ENCODE measurements at regions not wholly inside any gene's neighbourhood (a gene's known extent, or its start where the extent isn't known, plus 50 kb on each side); places are given as distances from the start of the nearest gene placed in this dataset.

DNA sequence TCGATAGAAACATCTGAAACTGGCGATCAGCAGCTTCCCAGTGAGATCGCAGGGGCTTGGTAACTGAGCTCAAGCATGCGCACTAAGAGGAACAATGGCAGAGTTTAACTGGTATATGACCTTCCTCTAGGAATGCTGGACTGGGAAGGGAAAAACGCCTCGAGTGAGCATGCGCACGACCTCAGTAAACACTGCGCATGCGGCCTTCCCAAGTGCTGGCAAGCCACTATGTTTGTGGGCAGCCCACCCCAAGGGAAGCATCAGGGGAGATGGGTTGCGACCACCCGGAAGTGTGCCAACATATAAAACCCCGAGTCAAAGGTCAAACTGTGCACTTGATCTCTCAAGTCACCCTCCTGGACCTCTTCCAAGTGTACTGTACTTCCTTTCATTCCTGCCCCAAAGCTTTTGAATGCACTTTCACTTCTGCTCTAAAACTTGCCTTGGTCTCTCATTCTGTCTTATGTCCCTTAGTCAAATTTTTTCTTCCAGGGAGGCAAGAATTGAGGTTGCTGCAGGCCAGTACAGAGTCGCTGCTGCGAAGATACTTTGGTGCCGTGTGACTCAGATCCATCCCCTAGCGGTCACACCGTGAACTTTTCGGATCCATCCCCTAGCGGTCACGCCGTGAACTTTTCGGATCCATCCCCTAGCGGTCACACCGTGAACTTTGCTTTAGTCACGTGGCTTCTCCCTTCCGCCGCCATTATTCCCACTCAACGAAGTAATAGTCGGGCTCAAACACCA lies 243.3 kb downstream of the FAM43A start:
- DNase-seq (ENCODE audit: low read depth in 2 of 2) = no peak

DNA sequence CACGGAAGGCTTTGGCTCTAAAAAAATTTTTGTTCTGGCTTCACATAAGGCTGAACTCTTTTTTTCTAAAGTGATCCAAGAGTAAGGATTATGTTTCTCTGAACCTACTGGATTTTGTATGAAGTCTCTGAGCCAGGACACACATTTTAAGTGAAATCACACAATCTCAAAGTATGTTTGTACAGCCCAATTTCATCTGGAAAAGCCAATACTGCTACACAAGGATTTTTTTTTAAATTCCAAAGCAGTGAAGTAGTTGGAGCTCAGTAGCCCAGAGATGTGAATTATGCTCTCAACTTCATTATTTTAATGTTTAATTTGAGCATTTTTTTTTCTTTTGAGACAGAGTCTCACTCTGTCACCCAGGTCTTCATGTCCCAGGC lies 243.9 kb downstream of the FAM43A start:
- DNase-seq (ENCODE audit: low read depth in 2 of 2) = no peak

DNA sequence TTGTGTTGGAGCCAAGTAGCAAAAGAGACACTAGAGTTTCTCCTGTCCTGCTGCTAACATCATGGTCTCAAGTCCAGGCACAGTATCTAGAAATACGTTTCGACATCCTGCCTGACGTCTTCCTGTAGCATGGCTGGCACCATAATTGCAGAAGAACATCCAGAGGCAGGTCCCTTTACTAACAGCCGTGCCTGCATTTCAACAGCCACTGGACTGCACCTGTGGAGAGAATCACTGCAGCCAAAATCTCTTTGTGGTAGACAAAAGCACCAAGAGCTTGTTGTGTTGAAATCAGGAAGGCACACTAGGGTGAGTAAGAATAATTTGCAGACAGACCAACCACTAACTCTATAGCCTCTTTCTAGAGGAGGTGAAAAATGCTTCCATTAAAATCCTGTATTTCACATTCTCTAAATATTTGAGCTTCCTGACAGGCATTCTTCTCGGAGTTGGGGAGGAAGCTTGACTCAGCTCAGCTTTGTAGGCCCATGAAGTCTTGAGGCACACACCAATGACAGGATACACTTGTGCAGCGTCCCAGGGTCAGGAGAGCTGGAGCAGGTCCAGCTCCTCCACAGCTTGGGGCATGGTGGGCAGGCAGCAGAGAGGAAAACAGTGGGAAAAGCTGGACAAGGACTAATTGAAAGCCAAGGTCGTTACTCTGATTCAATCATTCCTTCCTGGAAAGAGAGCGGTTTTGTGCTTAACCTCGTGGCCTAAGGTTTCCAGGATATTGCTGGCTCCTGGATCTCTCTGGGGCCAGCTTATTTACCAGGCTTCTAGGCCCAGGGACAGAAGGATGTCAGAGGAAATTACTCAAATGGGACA lies 244.9 kb downstream of the FAM43A start:
- no peak for DNase-seq (ENCODE audit: low read depth in 2 of 2)

DNA sequence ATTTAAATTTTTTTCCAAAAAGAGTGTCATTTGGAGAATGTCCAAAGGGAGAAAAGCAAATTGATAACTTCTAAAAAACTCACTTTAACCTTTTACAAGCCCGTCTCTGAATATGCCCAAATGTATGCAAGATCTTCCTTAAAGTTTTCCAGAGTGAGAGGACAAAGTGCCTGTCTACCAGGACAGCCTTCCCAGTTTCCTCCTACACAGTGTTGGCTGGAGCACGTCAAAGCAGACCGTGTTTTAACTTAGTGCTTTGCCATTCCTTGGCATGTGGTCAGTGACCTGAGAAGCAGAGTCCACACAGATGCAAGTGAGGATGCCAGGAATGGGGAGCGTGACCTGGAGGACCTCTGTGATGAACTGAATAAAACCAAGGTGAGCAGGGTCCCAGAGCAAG lies 245.7 kb downstream of the FAM43A start:
- DNase-seq (ENCODE audit: low read depth in 2 of 2) = no peak

DNA sequence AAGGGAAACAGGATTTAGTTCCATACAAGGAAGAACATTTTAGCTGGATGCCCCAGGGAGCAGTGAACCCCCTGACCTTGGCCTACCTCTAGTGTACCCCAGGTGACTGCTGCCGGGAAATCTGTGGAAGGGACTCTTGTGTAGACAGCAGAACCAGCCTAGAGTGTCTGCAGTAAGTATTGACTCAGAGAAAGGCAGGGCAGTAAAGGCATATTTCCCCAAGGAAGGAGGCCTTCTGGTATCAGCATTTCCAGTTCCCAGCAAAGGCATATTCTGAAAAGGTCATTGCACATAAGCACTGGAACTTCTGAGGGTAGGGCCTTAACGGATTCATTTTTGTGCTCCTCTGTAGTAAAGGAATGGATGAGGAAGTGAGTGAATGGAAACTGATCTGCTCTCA lies 246.2 kb downstream of the FAM43A start:
- DNase-seq (ENCODE audit: low read depth in 2 of 2) = no peak

DNA sequence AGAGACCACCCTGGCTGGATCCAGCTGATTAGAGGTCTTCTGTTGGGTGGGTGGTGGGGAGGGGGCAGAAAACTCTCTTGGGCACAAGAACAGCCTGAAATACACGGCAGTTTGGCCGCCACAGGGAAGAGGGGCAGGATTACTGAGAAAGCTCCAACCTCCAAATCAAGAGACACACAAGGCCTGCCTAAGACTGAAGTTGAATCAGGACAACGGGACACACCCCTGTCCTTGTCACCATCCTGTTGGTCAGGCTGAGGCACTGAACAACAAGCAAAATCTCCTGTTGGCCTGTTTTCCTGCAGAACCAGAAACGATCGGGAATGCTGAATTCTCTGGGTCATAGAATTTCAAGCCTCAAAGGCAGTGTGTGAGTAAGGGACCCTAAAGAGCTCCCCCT lies 247.8 kb downstream of the FAM43A start:
- no peak for DNase-seq (ENCODE audit: low read depth in 2 of 2)

DNA sequence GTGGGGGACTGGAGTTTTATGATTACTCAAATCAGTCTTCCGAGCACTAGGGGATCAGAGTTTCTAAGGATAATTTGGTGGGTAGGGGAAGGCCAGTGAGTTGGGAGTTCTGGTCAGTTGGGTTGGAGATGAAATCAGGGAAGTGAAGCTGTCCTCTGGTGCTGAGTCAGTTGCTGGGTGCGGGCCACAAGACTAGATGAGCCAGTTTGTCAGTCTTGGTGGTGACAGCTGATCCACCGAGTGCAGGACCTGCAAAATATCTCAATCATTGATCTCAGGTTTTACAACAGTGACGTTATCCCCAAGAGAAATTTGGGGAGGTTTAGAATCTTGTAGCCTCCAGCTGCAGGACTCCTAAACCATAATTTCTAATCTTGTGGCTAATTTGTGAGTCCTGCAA lies 249.4 kb downstream of the FAM43A start:
- DNase-seq (ENCODE audit: low read depth in 2 of 2) = no peak

DNA sequence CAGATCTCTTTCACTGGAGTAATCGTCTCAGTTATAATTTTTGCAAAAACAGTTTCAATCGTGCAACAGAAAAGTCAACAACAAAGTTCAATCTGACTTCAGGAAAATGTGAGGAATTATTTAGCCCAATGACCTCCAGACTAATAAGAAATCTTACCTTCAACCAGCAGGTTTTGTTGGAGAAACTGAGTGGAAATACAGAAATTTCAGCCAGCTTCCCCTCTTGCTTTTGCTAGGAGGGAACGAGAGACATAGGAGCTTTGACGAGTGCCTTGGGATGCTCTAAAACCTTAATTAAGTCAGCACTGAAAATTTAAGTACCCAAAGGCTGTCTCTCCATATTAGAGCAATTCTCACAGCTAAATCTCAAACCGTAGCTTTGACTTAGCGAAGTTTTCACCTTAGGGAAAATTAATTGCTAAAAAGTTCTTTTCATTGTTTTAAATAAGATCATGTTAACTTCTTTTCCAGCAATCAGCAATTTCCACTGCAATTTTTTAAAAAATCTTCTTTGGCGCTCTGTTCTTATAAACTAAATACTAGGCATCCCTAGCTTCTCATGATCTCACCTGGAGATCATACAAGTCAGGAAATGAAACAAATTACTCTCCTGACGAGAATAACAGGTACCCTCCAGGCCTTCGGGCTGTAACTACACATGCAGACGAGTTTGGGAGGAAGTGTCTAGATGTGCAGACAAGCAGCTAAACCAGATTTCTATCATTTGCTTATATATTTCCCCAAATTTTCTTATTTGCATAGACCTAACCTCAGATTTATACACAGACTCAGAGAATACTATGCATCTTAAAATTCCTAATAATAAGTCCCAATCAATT lies 250.2 kb downstream of the FAM43A start:
- no peak for DNase-seq (ENCODE audit: low read depth in 2 of 2)

DNA sequence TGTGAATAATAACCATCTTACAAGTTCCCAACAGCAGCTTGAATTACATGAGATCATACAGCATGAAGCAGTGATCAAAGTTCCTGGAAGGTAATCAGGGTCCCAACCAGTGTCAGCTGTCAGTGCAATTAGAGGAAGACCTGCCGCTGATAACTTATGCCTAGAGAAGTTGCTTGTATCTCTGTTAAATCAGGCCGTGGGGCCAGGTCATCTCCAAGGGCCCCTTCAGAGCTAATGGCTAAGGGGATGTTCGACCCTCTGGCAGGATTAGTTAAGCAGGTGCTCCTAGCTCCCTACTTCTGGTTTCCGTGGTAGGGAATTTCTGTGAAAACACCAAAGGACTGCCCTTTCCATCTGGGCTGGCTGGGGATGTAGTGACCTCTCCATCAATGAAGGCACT lies 251.0 kb downstream of the FAM43A start:
- no peak for DNase-seq (ENCODE audit: low read depth in 2 of 2)

DNA sequence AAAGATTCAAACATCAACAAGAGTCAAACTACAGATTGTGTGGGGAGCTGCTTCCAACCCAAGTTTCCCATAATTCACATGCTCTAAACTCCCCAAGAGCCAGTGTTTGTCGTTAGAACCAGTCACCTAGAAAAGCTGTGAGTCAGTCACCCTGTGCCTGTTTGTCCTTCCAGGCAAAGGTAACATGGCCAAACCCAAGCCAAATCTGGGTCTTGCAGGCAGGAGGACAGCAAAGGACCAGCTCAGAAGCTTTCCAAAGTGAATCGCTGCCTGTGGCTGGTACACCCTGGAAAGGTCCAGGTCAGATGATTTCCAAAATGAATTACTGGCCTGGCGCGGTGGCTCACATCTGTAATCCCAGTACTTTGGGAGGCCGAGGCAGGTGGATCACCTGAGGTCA lies 251.5 kb downstream of the FAM43A start:
- DNase-seq (ENCODE audit: low read depth in 2 of 2) = no peak

DNA sequence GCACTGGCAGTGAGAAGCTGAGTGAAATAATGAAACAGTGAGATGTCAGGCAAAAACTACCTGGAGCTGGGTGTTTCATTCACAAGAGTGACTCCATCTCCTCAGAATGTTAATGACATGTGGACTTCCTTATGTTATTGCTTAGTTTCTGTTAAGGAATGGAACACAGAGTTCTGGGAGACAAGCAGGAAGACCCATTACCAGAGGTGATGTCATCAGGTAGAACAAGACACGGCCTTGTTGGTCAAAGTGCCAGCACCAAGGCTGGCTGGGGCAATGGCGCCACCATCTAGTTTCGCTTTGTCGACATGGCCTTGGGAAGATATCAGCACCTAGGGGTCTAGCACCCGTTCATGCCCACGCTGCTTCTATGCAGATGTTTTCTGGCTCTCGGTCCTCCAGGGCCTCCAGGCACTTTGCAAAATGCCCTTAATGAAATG lies 252.2 kb downstream of the FAM43A start:
- DNase-seq (ENCODE audit: low read depth in 2 of 2) = no peak

DNA sequence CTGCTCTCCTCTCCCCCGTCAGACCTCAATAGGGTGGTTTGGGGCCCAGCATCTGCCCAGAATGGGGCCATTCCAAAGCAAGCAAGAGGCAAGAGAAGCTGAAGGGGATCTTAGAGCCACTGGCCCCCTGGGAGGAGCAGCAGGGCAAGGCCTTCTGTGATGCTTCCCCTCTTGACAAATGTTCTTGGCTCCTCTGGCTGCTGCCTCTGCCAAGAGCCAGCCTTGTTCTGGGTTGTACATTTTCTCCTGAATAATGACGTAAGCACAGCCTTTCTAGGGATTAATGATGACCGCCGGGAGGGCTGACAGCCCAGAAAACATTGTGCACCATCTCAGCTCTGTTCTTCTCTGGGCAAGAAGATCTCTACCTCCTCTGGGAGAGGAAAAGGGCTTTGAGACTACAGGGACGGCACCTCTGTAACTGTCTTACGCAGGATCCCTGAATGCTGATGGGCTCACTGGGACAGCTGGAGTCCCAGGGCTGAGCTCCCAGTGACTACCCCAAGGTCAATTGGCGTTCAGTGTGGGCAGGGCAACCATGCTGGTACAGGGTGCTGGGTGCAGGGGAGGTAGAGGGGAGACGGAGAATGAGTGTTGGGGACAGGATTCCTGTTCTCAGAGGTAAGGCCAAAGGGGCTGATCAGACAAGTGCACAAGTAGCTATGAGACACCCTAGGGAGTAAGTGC lies 253.3 kb downstream of the FAM43A start:
- no peak for DNase-seq (ENCODE audit: low read depth in 2 of 2)

DNA sequence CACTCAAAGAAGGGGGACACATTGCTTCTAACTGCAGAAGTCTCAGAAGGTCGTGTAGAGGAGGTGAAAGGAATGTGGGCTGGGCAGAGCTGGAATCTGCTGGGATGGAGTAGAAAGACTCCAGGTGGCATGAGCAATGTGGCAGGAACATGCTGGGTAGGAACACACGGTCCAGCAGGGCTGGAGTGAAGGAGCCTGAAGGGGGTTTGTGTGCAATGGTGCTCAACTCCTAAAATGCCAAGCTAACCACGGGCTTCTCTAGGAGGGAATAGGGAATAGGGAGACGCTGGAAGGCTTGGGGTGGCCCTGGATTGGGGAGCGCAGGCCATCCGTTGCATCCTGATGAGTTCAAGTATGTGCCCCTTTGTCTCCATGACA lies 253.8 kb downstream of the FAM43A start:
- DNase-seq (ENCODE audit: low read depth in 2 of 2) = no peak

DNA sequence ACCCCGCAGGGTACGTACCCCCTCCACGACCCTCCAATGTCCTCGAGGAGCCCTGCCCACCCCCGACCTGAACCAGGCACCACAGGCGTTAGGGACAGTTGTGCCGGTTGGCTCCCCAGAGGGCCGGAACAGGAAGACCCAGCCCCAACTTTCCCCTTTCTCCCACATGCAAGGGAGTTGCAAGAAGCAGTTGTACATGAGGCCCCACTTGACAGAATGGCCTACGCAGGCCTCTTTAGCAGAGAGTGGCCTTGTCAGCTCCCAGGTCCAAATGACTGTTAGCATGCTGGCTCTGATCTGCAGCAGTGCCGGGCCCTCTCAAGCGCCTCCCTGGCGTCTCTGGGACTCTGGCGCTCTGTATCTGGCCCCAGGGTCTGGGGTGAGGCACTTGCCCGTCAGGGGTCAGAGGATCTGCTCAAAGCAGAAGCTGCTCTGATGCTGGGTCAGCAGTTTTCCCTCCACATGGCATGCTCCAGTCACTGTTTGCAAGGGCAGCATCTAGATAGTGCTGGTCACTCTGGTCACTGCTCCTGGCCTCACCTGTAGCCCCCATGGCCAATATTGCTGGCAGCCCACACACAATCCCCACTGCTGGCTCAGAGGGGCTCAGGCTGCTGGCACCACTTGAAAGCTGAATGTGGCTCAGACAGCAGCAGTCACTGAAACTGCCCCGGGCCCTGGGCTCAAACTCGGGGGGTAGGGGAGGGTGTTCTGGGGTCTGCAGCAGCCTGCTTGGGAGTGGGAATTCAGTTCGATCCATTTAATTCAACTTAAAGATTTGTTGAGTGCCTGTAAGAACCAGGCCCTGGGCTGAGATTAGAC lies 254.5 kb downstream of the FAM43A start:
- DNase-seq (ENCODE audit: low read depth in 2 of 2) = no peak

DNA sequence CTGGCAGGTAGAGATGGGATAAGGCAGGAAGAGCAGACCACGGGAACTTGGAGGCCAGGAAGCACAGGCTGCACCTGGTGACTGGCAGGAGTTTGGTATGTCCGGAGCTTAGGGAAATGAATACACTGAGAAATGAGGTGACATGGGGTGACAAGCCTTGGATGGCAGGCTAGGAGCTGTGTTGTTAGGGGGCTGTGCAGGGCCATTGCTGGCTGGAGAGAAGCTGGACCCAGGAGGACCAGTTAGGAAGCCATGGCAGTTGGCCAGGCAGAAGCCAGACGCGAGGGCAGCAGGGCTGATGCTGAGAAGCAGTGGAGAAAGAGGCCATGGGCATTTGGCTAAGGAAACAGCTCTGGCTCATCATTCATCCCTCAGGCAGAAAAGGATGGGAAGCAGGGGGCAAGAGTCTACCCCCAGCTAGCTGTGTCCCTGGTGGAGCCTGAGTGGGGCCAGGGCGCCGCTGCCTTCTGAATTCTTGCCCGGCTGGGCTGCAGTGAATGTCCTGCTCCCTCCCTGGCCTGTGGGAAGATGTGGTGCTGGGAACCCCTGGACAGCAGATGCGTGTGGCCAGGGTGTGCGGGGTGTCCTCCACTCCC lies 255.8 kb downstream of the FAM43A start:
- DNase-seq (ENCODE audit: low read depth in 2 of 2) = no peak

DNA sequence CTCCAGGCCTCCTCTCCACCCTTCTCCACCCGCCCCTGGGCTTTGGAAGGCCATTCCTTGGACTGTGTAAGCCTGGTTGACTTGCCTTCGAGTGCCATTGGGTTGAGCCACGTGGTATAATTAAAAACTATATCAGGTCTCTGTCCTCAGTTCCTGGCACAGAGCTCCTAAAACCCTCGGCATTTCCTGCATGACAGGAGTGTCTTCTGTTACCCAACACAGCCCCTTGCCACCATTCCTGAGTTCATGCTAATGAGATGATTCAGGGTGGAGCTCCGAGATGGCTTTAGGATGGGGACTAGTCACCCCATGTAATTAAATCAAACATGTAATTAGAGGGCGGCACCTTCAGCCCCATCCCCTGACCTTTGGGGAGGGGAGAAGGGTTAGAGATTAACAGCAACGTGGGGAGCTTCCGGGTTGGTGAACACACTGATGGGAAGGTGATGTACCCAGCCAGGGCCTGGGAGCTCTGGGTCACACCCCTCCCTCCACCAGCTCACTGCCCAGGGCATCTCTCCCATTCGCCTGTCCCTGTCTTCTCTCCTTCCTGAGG lies 256.4 kb downstream of the FAM43A start:
- no peak for DNase-seq (ENCODE audit: low read depth in 2 of 2)

DNA sequence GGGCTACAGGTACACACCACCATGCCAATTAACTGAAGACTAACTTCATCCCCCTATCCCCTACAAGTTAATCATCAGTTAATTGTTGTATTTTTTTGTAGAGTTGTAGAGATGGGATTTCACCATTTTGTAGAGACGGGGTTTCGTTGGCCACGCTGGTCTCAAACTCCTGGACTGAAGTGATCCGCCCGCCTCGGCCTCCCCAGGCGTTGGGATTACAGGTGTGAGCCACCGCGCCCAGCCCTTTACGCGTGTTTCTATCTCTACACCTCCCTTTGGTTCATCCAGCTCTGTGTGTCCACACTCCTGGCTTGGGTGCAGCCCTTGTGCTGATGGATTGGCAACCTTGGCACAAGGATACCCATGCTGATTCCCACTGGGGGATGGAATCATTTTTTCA lies 258.8 kb downstream of the FAM43A start:
- DNase-seq (ENCODE audit: low read depth in 2 of 2) = no peak

DNA sequence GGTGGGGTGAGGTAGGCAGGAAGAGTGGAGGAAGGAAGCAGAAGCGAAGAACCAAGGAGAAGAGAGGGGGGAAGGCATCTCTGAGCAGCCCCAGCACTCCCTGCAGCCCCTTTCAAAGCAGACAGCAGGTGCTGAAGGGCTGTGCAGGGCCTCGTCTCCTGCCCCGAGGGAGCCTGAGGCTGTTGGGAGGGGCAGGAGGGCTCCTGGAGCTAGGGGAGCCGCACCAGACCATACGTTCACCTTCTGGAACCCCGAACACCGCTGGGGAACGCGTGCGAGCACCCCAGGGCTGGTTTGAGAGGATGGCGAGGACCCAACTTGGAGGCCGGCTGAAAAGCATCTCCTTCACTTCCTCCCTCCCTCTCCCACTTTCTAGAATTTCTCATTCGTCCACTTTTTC lies 259.8 kb downstream of the FAM43A start:
- DNase-seq (ENCODE audit: low read depth in 2 of 2) = no peak

DNA sequence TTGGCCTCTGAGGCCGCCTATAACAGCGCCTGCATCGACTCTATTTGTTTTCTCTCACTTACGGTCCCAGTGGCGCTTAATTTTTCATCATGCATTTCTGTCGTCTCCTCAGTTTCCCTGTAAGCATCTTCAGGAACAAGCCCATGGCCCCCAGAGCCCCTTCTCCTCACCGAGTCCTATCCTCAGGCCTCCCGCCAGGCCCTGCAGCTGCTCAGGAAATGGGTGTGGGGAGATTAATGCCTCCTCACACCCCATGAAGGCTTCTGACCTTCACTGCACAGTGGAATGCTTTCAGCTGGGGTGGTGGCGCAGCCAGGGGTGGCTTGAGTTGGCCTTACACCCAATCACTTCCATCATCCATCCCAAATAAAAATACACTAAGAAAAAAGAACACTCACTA lies 260.4 kb downstream of the FAM43A start:
- no peak for DNase-seq (ENCODE audit: low read depth in 2 of 2)

DNA sequence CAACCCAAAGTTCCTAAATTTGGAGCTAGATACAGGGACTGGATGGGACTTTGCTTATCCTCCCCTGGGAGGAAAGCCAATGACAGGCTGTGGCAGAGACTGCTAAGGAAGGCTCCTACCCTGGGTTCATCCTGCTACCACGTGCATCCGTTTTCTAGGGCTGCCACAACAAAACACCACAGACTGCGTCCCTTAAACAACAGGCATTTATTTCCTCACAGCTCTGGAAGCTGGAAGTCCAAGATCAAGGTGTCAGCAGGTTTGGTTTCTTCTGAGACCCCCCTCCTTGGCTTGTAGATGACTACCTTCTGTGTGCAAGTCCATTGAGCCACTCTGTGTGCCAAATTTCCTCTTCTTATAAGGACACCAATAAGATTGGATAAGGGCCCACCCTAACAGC lies 263.9 kb downstream of the FAM43A start:
- DNase-seq (ENCODE audit: low read depth in 2 of 2) = no peak

All from stimulated activated CD8-positive, alpha-beta memory T cell treated with anti-CD3 and anti-CD28 coated beads, Interleukin-2, amount 100 ng/mL, for 48 hours (primary cell).